K562 (cell line): ENCODE measurements at regions not wholly inside any gene's neighbourhood (a gene's known extent, or its start where the extent isn't known, plus 50 kb on each side); places are given as distances from the start of the nearest gene placed in this dataset.

Experiments
- ATAC-seq: fragments of 200-7000 bp; cut with Tn5 transposase; 3 replicates; pipeline ENCODE4 v1.9.1; 2020; ENCODE audit warnings: moderate library complexity
- BruUV-seq: library from RNA; stranded (reverse); fragments of 400-500 nt; replicated peaks from 2 replicates; lab custom pipeline; 2021; lab: Mats Ljungman, UMichigan
- CTCF ChIA-PET: fragments of 300-600 bp; formaldehyde crosslinking; extraction: SDS; loops from one replicate; lab custom pipeline; 2021; ENCODE audit warnings: low intra/inter-chr PET ratio; lab: Yijun Ruan, JAX
- POLR2A ChIA-PET: fragments of 300-600, 350-650 bp; sonication (Branson Sonifier 250); formaldehyde crosslinking; extraction: SDS; loops from one replicate; lab custom pipeline; 2021; ENCODE audit warnings: antibody characterized with exemption, inconsistent platforms; lab: Yijun Ruan, JAX
- DNase-seq, 4 experiments: peaks; one replicate each; pipeline versions ENCODE4 v3.0.0 to v3.0.0-alpha.2; 2011 to 2018; ENCODE audit warnings: low spot score in 3 of 4, mixed read lengths in 3 of 4; ENCODE audit errors: extremely low read depth in 1 of 4
- FAIRE-seq: peaks from 2 replicates; lab custom pipeline; 2011; peaks lifted over from hg19 to GRCh38; lab: Jason Lieb, UNC
- H2AFZ ChIP-seq: 2 replicates; pipeline ENCODE4 v1.6.0; 2011; ENCODE audit warnings: low read depth, low read length, control low read depth, inconsistent platforms
- H3K27ac ChIP-seq: fragments of 200-600 bp; 3 replicates; pipeline ENCODE4 v1.8.0; 2011; ENCODE audit warnings: low read depth, mild to moderate bottlenecking, control low read depth, inconsistent platforms, low read length, moderate library complexity, mixed read lengths; ENCODE audit errors: extremely low read depth
- H3K27me3 ChIP-seq, 2 experiments: fragments of 300-600 bp in 1 of 2; 2 replicates in 1 of 2; 3 replicates in 1 of 2; pipeline versions ENCODE4 v1.6.0 to v1.8.0; 2011; ENCODE audit warnings: inconsistent platforms in 2 of 2, low read length in 2 of 2, mild to moderate bottlenecking in 1 of 2, mixed read lengths in 1 of 2, moderate library complexity in 1 of 2; ENCODE audit not compliant: control insufficient read depth in 2 of 2, insufficient read depth in 2 of 2
- H3K36me3 ChIP-seq: fragments of 300-600 bp; 3 replicates; pipeline ENCODE4 v1.8.0; 2011; ENCODE audit warnings: mild to moderate bottlenecking, low read length, inconsistent platforms; ENCODE audit not compliant: control insufficient read depth, insufficient read depth
- H3K4me1 ChIP-seq, 2 experiments: fragments of 200-600 bp in 1 of 2; replicated peaks in 1 of 2; 2 replicates in 1 of 2; 3 replicates in 1 of 2; pipeline versions ENCODE4 v1.5.1 to v1.8.0; 2011; ENCODE audit warnings: inconsistent platforms in 2 of 2, low read length in 2 of 2, mild to moderate bottlenecking in 1 of 2, mixed read lengths in 1 of 2, moderate library complexity in 1 of 2; ENCODE audit not compliant: control insufficient read depth in 2 of 2, insufficient read depth in 2 of 2
- H3K4me2 ChIP-seq: 2 replicates; pipeline ENCODE4 v1.6.1; 2011; ENCODE audit warnings: low read length, control low read depth, inconsistent platforms, mixed read lengths; ENCODE audit not compliant: insufficient read depth
- H3K4me3 ChIP-seq: fragments of 200-600 bp; sonication (generic), shearing (Covaris generic); 2 replicates; pipeline ENCODE4 v1.5.1; 2016; ENCODE audit warnings: control low read depth, inconsistent platforms
- H3K79me2 ChIP-seq: fragments of 200-600 bp; 3 replicates; pipeline ENCODE4 v1.8.0; 2011; ENCODE audit warnings: low read length, inconsistent platforms; ENCODE audit not compliant: control insufficient read depth, insufficient read depth
- H3K9ac ChIP-seq, 2 experiments: 2 replicates each; pipeline versions ENCODE4 v1.6.0 to v1.6.1; 2011; ENCODE audit warnings: low read depth in 2 of 2, low read length in 2 of 2, control low read depth in 1 of 2, inconsistent platforms in 1 of 2, mild to moderate bottlenecking in 1 of 2, mixed read lengths in 1 of 2; ENCODE audit not compliant: insufficient read depth in 1 of 2
- H3K9me1 ChIP-seq: one replicate; pipeline ENCODE4 v1.6.0; 2011; ENCODE audit warnings: inconsistent platforms, mild to moderate bottlenecking, low read length, moderate library complexity; ENCODE audit not compliant: control insufficient read depth, insufficient read depth
- H3K9me3 ChIP-seq: replicated peaks from 2 replicates; pipeline ENCODE4 v1.5.1; 2011; ENCODE audit warnings: low read depth, low read length, inconsistent platforms; ENCODE audit not compliant: control insufficient read depth, insufficient read depth
- H4K20me1 ChIP-seq: replicated peaks from 2 replicates; pipeline ENCODE4 v1.6.1; 2011; ENCODE audit warnings: low read length, inconsistent platforms, mixed read lengths; ENCODE audit not compliant: control insufficient read depth, insufficient read depth
- CSDE1 ChIP-seq, 2 experiments: fragments of 450-650 bp; IDR thresholded peaks; 2 replicates each; pipeline ENCODE4 v1.6.1; 2016; ENCODE audit warnings: mild to moderate bottlenecking in 1 of 2
- CUX1 ChIP-seq: fragments of 200-800 bp; sonication (Bioruptor generic); IDR thresholded peaks from 2 replicates; pipeline ENCODE4 v1.6.1; 2016; ENCODE audit warnings: missing genetic modification characterization, missing compliant biosample characterization
- DMBX1 ChIP-seq: fragments of 250-450 bp; sonication (Bioruptor Pico); IDR thresholded peaks from 2 replicates; pipeline ENCODE4 v1.8.0; 2022; ENCODE audit warnings: inconsistent platforms, mild to moderate bottlenecking, moderate library complexity, borderline replicate concordance
- FOXA3 ChIP-seq, 2 experiments: fragments of 450-650 bp in 1 of 2; sonication (generic) in 1 of 2; formaldehyde crosslinking; IDR thresholded peaks in 1 of 2; conservative IDR thresholded peaks in 1 of 2; 2 replicates each; pipeline versions ENCODE4 v1.4.0 to v1.8.0; 2020 to 2022; ENCODE audit warnings: mild to moderate bottlenecking in 2 of 2, missing genetic modification reagents in 1 of 2
- GABPA ChIP-seq: fragments of 200-800 bp; sonication (Bioruptor generic); conservative IDR thresholded peaks from 2 replicates; pipeline ENCODE4 v1.6.1; 2016; ENCODE audit warnings: low read depth, missing genetic modification characterization, missing compliant biosample characterization
- JUND ChIP-seq, 2 experiments: IDR thresholded peaks; 2 replicates in 1 of 2; 3 replicates in 1 of 2; pipeline ENCODE4 v1.6.1; 2011; ENCODE audit warnings: borderline replicate concordance in 2 of 2, low read depth in 2 of 2, low read length in 2 of 2, improper control_type of control experiment in 1 of 2, missing biosample characterization in 1 of 2, missing genetic modification characterization in 1 of 2, missing genetic modification reagents in 1 of 2
- MCM3 ChIP-seq: fragments of 450-650 bp; IDR thresholded peaks from 2 replicates; pipeline ENCODE4 v1.6.1; 2016
- MTF1 ChIP-seq: fragments of 250-450 bp; sonication (Bioruptor Pico); IDR thresholded peaks from 2 replicates; pipeline ENCODE4 v1.9.0; 2021; ENCODE audit warnings: moderate library complexity, mild to moderate bottlenecking, inconsistent platforms, borderline replicate concordance
- MYNN ChIP-seq, 2 experiments: sonication (generic); formaldehyde crosslinking in 1 of 2; IDR thresholded peaks; 2 replicates each; pipeline versions ENCODE4 v1.5.0 to v1.6.1; 2016 to 2020; ENCODE audit warnings: antibody characterized with exemption in 1 of 2, missing genetic modification reagents in 1 of 2
- PURB ChIP-seq: sonication (generic); formaldehyde crosslinking; IDR thresholded peaks from 2 replicates; pipeline ENCODE4 v1.9.0; 2021; ENCODE audit warnings: low read depth, mild to moderate bottlenecking, missing genetic modification reagents
- SMARCE1 ChIP-seq: fragments of 450-650 bp; IDR thresholded peaks from 2 replicates; pipeline ENCODE4 v1.7.1; 2016; ENCODE audit warnings: mild to moderate bottlenecking
- SRF ChIP-seq, 2 experiments: fragments of 250-450, 450-650 bp in 1 of 2; sonication (Bioruptor Pico) in 1 of 2; sonication (generic) in 1 of 2; formaldehyde crosslinking; IDR thresholded peaks; 2 replicates each; pipeline versions ENCODE4 v1.5.0 to v1.5.1; 2020 to 2022; ENCODE audit warnings: mild to moderate bottlenecking in 1 of 2, missing genetic modification reagents in 1 of 2
- TCF7 ChIP-seq: sonication (generic); IDR thresholded peaks from 2 replicates; pipeline ENCODE4 v1.6.1; 2016; ENCODE audit warnings: antibody characterized with exemption, borderline replicate concordance
- U2AF1 ChIP-seq: fragments of 200-400 bp; formaldehyde crosslinking; optimal IDR thresholded peaks from 2 replicates; pipeline ENCODE3; 2017; ENCODE audit warnings: mild to moderate bottlenecking, low read depth, low read length, moderate library complexity
- ZNF639 ChIP-seq, 2 experiments: fragments of 200-800 bp in 1 of 2; sonication (Bioruptor generic) in 1 of 2; sonication (generic) in 1 of 2; formaldehyde crosslinking in 1 of 2; IDR thresholded peaks in 1 of 2; conservative IDR thresholded peaks in 1 of 2; 2 replicates each; pipeline versions ENCODE4 v1.5.0 to v1.6.1; 2016 to 2020; ENCODE audit warnings: missing compliant biosample characterization in 1 of 2, missing genetic modification characterization in 1 of 2, missing genetic modification reagents in 1 of 2
- ZNF778 ChIP-seq: fragments of 450-650 bp; formaldehyde crosslinking; IDR thresholded peaks from 2 replicates; pipeline ENCODE4 v1.4.0; 2020; ENCODE audit warnings: mild to moderate bottlenecking, moderate library complexity
- whole genome bisulfite sequencing: fragments of 100-300 bp; shearing (Covaris generic); methylation state at CpG from one replicate; pipeline ENCODE4 v1.1.6; 2016; ENCODE audit warnings: low coverage, mixed read lengths; ENCODE audit not compliant: insufficient coverage; ENCODE audit errors: missing lambda C conversion rate; 5-methylcytosine and 5-hydroxymethylcytosine counted together
- in situ Hi-C: fragments of 300-500 bp; cut with MboI; formaldehyde crosslinking; loops from 4 replicates; pipeline ENCODE4 v1.15.0; 2018; ENCODE audit warnings: inconsistent platforms, mixed read lengths
- intact Hi-C: fragments of 100-400 bp; cut with micrococcal nuclease; formaldehyde crosslinking; loops from 2 replicates; pipeline ENCODE4 v1.14.2; 2022

GRCh38 chr2:146898083-146898482 is 946.7 kb upstream of the ACVR2A start:
- Histone ChIP-seq H3K9me3 (no peaks in the 10 kb centered on the region), H3K27me3 (no peaks in the 10 kb centered on the region), H3K4me2 (no peak overlapping the region), H3K9ac (no peak overlapping the region), H4K20me1 (no peaks in the 10 kb centered on the region), H3K27ac (no peak overlapping the region), H3K4me3 (no peak overlapping the region), H3K36me3 (no peaks in the 10 kb centered on the region), H3K4me1 (no peaks in the 10 kb centered on the region), H2AFZ (no peak overlapping the region), H3K9me1 (no peaks in the 10 kb centered on the region), H3K79me2 (no peaks in the 10 kb centered on the region)
- 0% methylated on average over 1 of the region's 1 CpG for WGBS
- ChIA-PET POLR2A (no interaction called here), CTCF (no interaction called here)
- in situ Hi-C loops (no loop called here), intact Hi-C loops (no loop called here)
- no peak for FAIRE-seq
- ATAC-seq = no peak
- TF ChIP-seq DMBX1 (CRISPR knock-in tag) = no peak
- TF ChIP-seq U2AF1 = no peak
- no peak for TF ChIP-seq JUND (IDR thresholded peaks at IDR 0.05; ENCODE audit: borderline replicate concordance, low read depth, low read length)
- TF ChIP-seq JUND (tag; IDR thresholded peaks at IDR 0.05; ENCODE audit: borderline replicate concordance, low read depth, low read length) = no peak
- no peak for TF ChIP-seq GABPA (tag)
- no peak for TF ChIP-seq CUX1 (CRISPR knock-in tag)
- TF ChIP-seq TCF7 = no peak
- no peak for TF ChIP-seq MYNN (IDR thresholded peaks at IDR 0.05)
- no peak for TF ChIP-seq MYNN (CRISPR knock-in tag; IDR thresholded peaks at IDR 0.05)
- no peak for TF ChIP-seq CSDE1 (IDR thresholded peaks at IDR 0.05)
- no peak for TF ChIP-seq MCM3
- TF ChIP-seq PURB (CRISPR knock-in tag) = no peak
- TF ChIP-seq MTF1 = no peak
- no peak for TF ChIP-seq SRF (CRISPR knock-in tag; IDR thresholded peaks at IDR 0.05)
- no peak for TF ChIP-seq ZNF778
- TF ChIP-seq FOXA3 (CRISPR knock-in tag; conservative IDR thresholded peaks at IDR 0.05 in 1 of 2, IDR thresholded peaks at IDR 0.05 in 1 of 2) = no peak
- no peak for TF ChIP-seq ZNF639 (CRISPR knock-in tag; conservative IDR thresholded peaks at IDR 0.05 in 1 of 2, IDR thresholded peaks at IDR 0.05 in 1 of 2)
- TF ChIP-seq SMARCE1 = no peak
- DNase-seq = no peak
- BruUV-seq = no TSS peak
